ENCODE measurements at regions not wholly inside any gene's neighbourhood (a gene's known extent, or its start where the extent isn't known, plus 50 kb on each side); places are given as distances from the start of the nearest gene placed in this dataset.

GRCh38 chr16:85373741-85374570 is 239.2 kb upstream of the GSE1 start:
- TF ChIP-seq CTCF (IDR thresholded peaks at IDR 0.05) (no peak), POLR2AphosphoS5 (IDR thresholded peaks at IDR 0.05) (no peak)
